ENCODE measurements at regions not wholly inside any gene's neighbourhood (a gene's known extent, or its start where the extent isn't known, plus 50 kb on each side); places are given as distances from the start of the nearest gene placed in this dataset.

- DNase-seq (ENCODE audit: low read depth, low spot score): no peak
- CTCF ChIA-PET: no interaction called here
- Histone ChIP-seq H3K27me3 (ENCODE audit: control insufficient read depth, insufficient read depth, low read length) (no peaks in the 10 kb centered on the region), H3K4me1 (ENCODE audit: control insufficient read depth, insufficient read depth, low read length) (peaks cover 36% of the 10 kb centered on the region), H3K27ac (ENCODE audit: low read length) (no peak overlapping the region), H3K9me3 (ENCODE audit: control insufficient read depth, insufficient read depth, low read depth, low read length) (no peaks in the 10 kb centered on the region), H3K36me3 (ENCODE audit: control insufficient read depth, insufficient read depth, low read length) (no peaks in the 10 kb centered on the region), H3K4me3 (ENCODE audit: low read depth in 2 of 2, low read length in 2 of 2) (no peak overlapping the region)
- in situ Hi-C loops (cut with HindIII; ENCODE audit: low pct_unique_long_range_greater_than_20kb, low sequenced_read_pairs): no loop called here
- POLR2A ChIA-PET: no interaction called here
- no TSS peak for BruUV-seq (replicated peaks)
- intact Hi-C loops (cut with micrococcal nuclease; ENCODE audit: unreplicated experiment): no loop called here
- TF ChIP-seq REST (IDR thresholded peaks at IDR 0.05; ENCODE audit: insufficient read depth in 1 of 2, low read depth in 2 of 2, low read length in 1 of 2) (no peak), TCF7L2 (IDR thresholded peaks at IDR 0.05; ENCODE audit: low read depth, low read length) (no peak), POLR2AphosphoS5 (IDR thresholded peaks at IDR 0.05; ENCODE audit: low read depth, low read length) (no peak), CTCF (IDR thresholded peaks at IDR 0.05) (no peak), SIN3A (IDR thresholded peaks at IDR 0.05; ENCODE audit: borderline replicate concordance, insufficient read depth, low read depth, low read length) (no peak)
- ATAC-seq: no peak
Measured at GRCh38 chr20:62577490-62577836, 64.8 kb upstream of the SLCO4A1 start.

GRCh38 chr20:62578294-62578897, 63.9 kb upstream of the SLCO4A1 start:
- no peaks in the 10 kb centered on the region for H3K36me3 ChIP-seq (ENCODE audit: control insufficient read depth, insufficient read depth, low read length)
- H3K27me3 ChIP-seq (ENCODE audit: control insufficient read depth, insufficient read depth, low read length): no peaks in the 10 kb centered on the region
- H3K27ac ChIP-seq (ENCODE audit: low read length): peak overlapping the region; percentile 75; the same call in 1 of the 2 replicates
- DNase-seq (ENCODE audit: low read depth, low spot score): no peak
- ChIA-PET POLR2A (no interaction called here), CTCF (no interaction called here)
- no peak for ATAC-seq
- in situ Hi-C loops (cut with HindIII; ENCODE audit: low pct_unique_long_range_greater_than_20kb, low sequenced_read_pairs): no loop called here
- peaks cover 42% of the 10 kb centered on the region for H3K4me1 ChIP-seq (ENCODE audit: control insufficient read depth, insufficient read depth, low read length)
- no peak for TF ChIP-seq REST (IDR thresholded peaks at IDR 0.05; ENCODE audit: insufficient read depth in 1 of 2, low read depth in 2 of 2, low read length in 1 of 2)
- TF ChIP-seq TCF7L2 (IDR thresholded peaks at IDR 0.05; ENCODE audit: low read depth, low read length): no peak
- TF ChIP-seq SIN3A (IDR thresholded peaks at IDR 0.05; ENCODE audit: borderline replicate concordance, insufficient read depth, low read depth, low read length): no peak
- TF ChIP-seq CTCF (IDR thresholded peaks at IDR 0.05): no peak; the same call in 1 of the 2 replicates
- TF ChIP-seq POLR2AphosphoS5 (IDR thresholded peaks at IDR 0.05; ENCODE audit: low read depth, low read length): no peak; the same call in 1 of the 2 replicates
- intact Hi-C loops (cut with micrococcal nuclease; ENCODE audit: unreplicated experiment): no loop called here
- no peaks in the 10 kb centered on the region for H3K9me3 ChIP-seq (ENCODE audit: control insufficient read depth, insufficient read depth, low read depth, low read length)
- BruUV-seq (replicated peaks): no TSS peak
- no peak overlapping the region for H3K4me3 ChIP-seq (ENCODE audit: low read depth in 2 of 2, low read length in 2 of 2)
